Neural cell (in vitro differentiated cells): ENCODE measurements at regions not wholly inside any gene's neighbourhood (a gene's known extent, or its start where the extent isn't known, plus 50 kb on each side); places are given as distances from the start of the nearest gene placed in this dataset.

Experiments
- H2AFZ ChIP-seq: fragments of 200-600, 300-800 bp; sonication (generic), shearing (Covaris generic); 2 replicates; pipeline ENCODE4 v1.6.0; 2014; ENCODE audit warnings: low read depth, mild to moderate bottlenecking, antibody characterized with exemption, low read length, moderate library complexity
- H3F3A ChIP-seq: fragments of 200-600 bp; shearing (Covaris generic); 2 replicates; pipeline ENCODE4 v1.6.1; 2016; ENCODE audit warnings: mild to moderate bottlenecking, moderate library complexity, mixed read lengths, antibody characterized with exemption, low read length; ENCODE audit not compliant: insufficient read depth, poor library complexity, severe bottlenecking
- H3K27ac ChIP-seq: fragments of 200-600, 300-800 bp; sonication (generic), shearing (Covaris generic); 2 replicates; pipeline ENCODE4 v1.5.1; 2014; ENCODE audit warnings: mild to moderate bottlenecking, low read length, moderate library complexity
- H3K27me3 ChIP-seq: fragments of 300-800, 200-600 bp; sonication (generic), shearing (Covaris generic); 2 replicates; pipeline ENCODE4 v1.6.0; 2014; ENCODE audit warnings: mild to moderate bottlenecking, low read depth, low read length, moderate library complexity; ENCODE audit not compliant: insufficient read depth
- H3K36me3 ChIP-seq: fragments of 300-800, 200-600 bp; sonication (generic), shearing (Covaris generic); 2 replicates; pipeline ENCODE4 v1.5.1; 2014; ENCODE audit warnings: mild to moderate bottlenecking, antibody characterized with exemption, low read length, moderate library complexity; ENCODE audit not compliant: insufficient read depth
- H3K4me2 ChIP-seq: fragments of 300-800, 200-600 bp; sonication (generic), shearing (Covaris generic); 2 replicates; pipeline ENCODE4 v1.6.0; 2014; ENCODE audit warnings: mild to moderate bottlenecking, low read length
- H3K4me3 ChIP-seq: fragments of 300-800, 200-600 bp; sonication (generic), shearing (Covaris generic); 2 replicates; pipeline ENCODE4 v1.5.1; 2014; ENCODE audit warnings: mild to moderate bottlenecking, low read length, moderate library complexity
- H3K79me2 ChIP-seq: fragments of 200-600 bp; shearing (Covaris generic); replicated peaks from 2 replicates; pipeline ENCODE4 v1.6.0; 2014; ENCODE audit warnings: mild to moderate bottlenecking, low read length, moderate library complexity; ENCODE audit not compliant: insufficient read depth
- H3K9ac ChIP-seq: fragments of 300-800, 200-600 bp; sonication (generic), shearing (Covaris generic); 2 replicates; pipeline ENCODE4 v1.6.1; 2016; ENCODE audit warnings: mild to moderate bottlenecking, low read length, mixed read lengths
- H3K9me2 ChIP-seq: fragments of 200-600 bp; shearing (Covaris generic); 2 replicates; pipeline ENCODE4 v1.6.1; 2016; ENCODE audit warnings: mild to moderate bottlenecking, low read length, mixed read lengths; ENCODE audit not compliant: insufficient read depth
- H3K9me3 ChIP-seq: fragments of 200-600, 300-800 bp; sonication (generic), shearing (Covaris generic); 2 replicates; pipeline ENCODE4 v1.6.1; 2016; ENCODE audit warnings: mild to moderate bottlenecking, mixed run types, low read length, moderate library complexity, mixed read lengths
- H4K20me1 ChIP-seq: fragments of 200-600 bp; shearing (Covaris generic); 2 replicates; pipeline ENCODE4 v1.6.1; 2016; ENCODE audit warnings: mild to moderate bottlenecking, mixed run types; ENCODE audit not compliant: insufficient read depth
- EP300 ChIP-seq: fragments of 450-650 bp; conservative IDR thresholded peaks from 2 replicates; pipeline ENCODE4 v1.6.1; 2014; ENCODE audit warnings: antibody characterized with exemption, mild to moderate bottlenecking, moderate library complexity; ENCODE audit not compliant: poor library complexity, severe bottlenecking
- EZH2 ChIP-seq: fragments of 200-600, 300-800 bp; shearing (Covaris generic), sonication (generic); IDR thresholded peaks from 2 replicates; pipeline ENCODE4 v1.6.1; 2014; ENCODE audit warnings: antibody characterized with exemption, low read length, borderline replicate concordance, mild to moderate bottlenecking; ENCODE audit not compliant: insufficient read depth, poor library complexity, severe bottlenecking
- MXI1 ChIP-seq: fragments of 450-650 bp; conservative IDR thresholded peaks from 2 replicates; pipeline ENCODE4 v1.6.1; 2014; ENCODE audit warnings: antibody characterized with exemption, mild to moderate bottlenecking; ENCODE audit not compliant: poor library complexity, severe bottlenecking
- POLR2AphosphoS5 ChIP-seq: IDR thresholded peaks from 2 replicates; pipeline ENCODE4 v1.6.1; 2012
- RAD21 ChIP-seq: fragments of 450-650 bp; conservative IDR thresholded peaks from 2 replicates; pipeline ENCODE4 v1.6.1; 2014; ENCODE audit warnings: antibody characterized with exemption, mild to moderate bottlenecking, moderate library complexity
- SMC3 ChIP-seq: fragments of 450-650 bp; conservative IDR thresholded peaks from 2 replicates; pipeline ENCODE4 v1.6.1; 2014; ENCODE audit warnings: antibody characterized with exemption, mild to moderate bottlenecking, moderate library complexity; ENCODE audit not compliant: poor library complexity
- TAF1 ChIP-seq: IDR thresholded peaks from 2 replicates; pipeline ENCODE4 v1.6.1; 2012; ENCODE audit warnings: low read depth
- TF ChIP-seq, protein P1 (sequence below): IDR thresholded peaks from 2 replicates; pipeline ENCODE4 v1.6.1; 2012; ENCODE audit warnings: borderline replicate concordance
- TF ChIP-seq, protein P2 (sequence below): fragments of 450-650 bp; IDR thresholded peaks from 2 replicates; pipeline ENCODE4 v1.5.1; 2014; ENCODE audit warnings: antibody characterized with exemption, mild to moderate bottlenecking, moderate library complexity; ENCODE audit not compliant: poor library complexity, severe bottlenecking

DNA sequence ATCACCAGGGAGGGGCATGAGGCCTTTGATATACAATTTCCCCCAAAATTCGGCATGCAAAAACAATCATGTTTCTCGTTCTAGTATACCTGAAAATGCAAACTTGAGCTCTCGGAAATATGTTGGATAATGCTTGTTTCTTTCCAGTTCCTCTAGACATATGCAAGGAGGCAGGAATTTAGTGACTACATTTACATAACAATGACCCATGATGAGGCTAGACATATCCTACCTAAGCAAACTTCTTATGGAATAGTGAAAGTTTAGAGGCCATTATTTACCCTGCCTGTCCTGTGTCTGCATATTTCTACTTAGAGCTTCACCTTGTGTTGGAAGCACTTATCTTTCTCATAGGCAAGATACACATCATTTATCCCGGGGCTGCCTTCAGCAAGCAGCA, 514.6 kb downstream of the KCNJ2 start:
- H2AFZ ChIP-seq = no peak overlapping the region
- H3K9ac ChIP-seq = no peak overlapping the region
- H3K27ac ChIP-seq = no peak overlapping the region
- no peak overlapping the region for H3K4me3 ChIP-seq
- no peak for TF ChIP-seq SMC3
- no peaks in the 10 kb centered on the region for H3K9me3 ChIP-seq
- H3K36me3 ChIP-seq = no peaks in the 10 kb centered on the region
- no peaks in the 10 kb centered on the region for H3F3A ChIP-seq
- H3K9me2 ChIP-seq = no peaks in the 10 kb centered on the region
- no peak overlapping the region for H3K4me2 ChIP-seq
- no peaks in the 10 kb centered on the region for H4K20me1 ChIP-seq
- no peaks in the 10 kb centered on the region for H3K27me3 ChIP-seq
- no peaks in the 10 kb centered on the region for H3K79me2 ChIP-seq

DNA sequence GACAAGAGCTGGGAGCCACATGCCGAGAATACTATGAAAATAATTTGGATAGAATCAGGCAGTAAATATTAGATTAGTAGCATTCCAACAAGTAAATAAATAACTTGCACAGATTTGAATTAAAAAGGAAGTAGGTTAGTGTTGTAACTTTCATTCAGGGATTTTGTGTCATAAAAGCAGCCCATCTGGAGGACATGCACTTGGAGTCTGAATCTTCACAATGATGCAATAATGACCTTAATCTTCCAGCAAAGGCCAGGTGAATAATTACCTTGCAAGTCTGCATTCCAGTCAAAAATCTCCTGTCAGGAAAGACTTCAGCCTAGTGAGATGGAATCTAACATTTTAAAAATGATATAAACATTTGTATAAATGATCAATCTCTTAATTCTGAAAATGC, 518.1 kb downstream of the KCNJ2 start:
- Histone ChIP-seq H3K4me3 (no peak overlapping the region), H3K27ac (no peak overlapping the region), H3K9me3 (no peaks in the 10 kb centered on the region), H3K36me3 (no peaks in the 10 kb centered on the region), H2AFZ (no peak overlapping the region), H3K79me2 (no peaks in the 10 kb centered on the region), H3K27me3 (no peaks in the 10 kb centered on the region), H4K20me1 (no peaks in the 10 kb centered on the region), H3K9ac (no peak overlapping the region), H3F3A (no peaks in the 10 kb centered on the region), H3K9me2 (no peaks in the 10 kb centered on the region), H3K4me2 (no peak overlapping the region)
- TF ChIP-seq MXI1 = no peak
- TF ChIP-seq SMC3 = no peak
- TF ChIP-seq POLR2AphosphoS5 = no peak
- TF ChIP-seq, protein P1, sequence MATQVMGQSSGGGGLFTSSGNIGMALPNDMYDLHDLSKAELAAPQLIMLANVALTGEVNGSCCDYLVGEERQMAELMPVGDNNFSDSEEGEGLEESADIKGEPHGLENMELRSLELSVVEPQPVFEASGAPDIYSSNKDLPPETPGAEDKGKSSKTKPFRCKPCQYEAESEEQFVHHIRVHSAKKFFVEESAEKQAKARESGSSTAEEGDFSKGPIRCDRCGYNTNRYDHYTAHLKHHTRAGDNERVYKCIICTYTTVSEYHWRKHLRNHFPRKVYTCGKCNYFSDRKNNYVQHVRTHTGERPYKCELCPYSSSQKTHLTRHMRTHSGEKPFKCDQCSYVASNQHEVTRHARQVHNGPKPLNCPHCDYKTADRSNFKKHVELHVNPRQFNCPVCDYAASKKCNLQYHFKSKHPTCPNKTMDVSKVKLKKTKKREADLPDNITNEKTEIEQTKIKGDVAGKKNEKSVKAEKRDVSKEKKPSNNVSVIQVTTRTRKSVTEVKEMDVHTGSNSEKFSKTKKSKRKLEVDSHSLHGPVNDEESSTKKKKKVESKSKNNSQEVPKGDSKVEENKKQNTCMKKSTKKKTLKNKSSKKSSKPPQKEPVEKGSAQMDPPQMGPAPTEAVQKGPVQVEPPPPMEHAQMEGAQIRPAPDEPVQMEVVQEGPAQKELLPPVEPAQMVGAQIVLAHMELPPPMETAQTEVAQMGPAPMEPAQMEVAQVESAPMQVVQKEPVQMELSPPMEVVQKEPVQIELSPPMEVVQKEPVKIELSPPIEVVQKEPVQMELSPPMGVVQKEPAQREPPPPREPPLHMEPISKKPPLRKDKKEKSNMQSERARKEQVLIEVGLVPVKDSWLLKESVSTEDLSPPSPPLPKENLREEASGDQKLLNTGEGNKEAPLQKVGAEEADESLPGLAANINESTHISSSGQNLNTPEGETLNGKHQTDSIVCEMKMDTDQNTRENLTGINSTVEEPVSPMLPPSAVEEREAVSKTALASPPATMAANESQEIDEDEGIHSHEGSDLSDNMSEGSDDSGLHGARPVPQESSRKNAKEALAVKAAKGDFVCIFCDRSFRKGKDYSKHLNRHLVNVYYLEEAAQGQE = no peak
- TF ChIP-seq EP300 = no peak

DNA sequence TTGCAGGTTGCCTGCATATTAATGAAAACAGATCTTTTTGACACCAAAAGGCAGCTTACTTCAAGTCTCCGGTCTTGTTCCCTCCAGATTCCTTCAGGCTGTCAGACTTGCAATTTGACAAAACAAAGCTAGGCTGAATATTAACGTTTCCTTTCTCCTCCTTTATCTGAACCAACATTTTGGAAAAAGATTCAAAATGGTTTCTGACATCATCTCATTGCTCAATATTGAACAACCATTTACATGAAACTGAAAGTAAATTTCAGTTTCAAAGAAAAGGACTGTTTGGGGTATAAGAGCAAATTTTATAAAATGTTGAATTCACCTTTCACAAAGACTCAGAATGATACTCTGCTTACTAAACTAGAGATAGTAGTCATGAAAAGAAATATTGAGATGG, 521.8 kb downstream of the KCNJ2 start:
- Histone ChIP-seq H2AFZ (no peak overlapping the region), H3F3A (no peaks in the 10 kb centered on the region), H3K79me2 (no peaks in the 10 kb centered on the region), H3K27me3 (no peaks in the 10 kb centered on the region), H3K36me3 (no peaks in the 10 kb centered on the region), H3K9me3 (peaks cover 3% of the 10 kb centered on the region), H3K4me2 (no peak overlapping the region), H4K20me1 (no peaks in the 10 kb centered on the region), H3K4me3 (no peak overlapping the region), H3K9me2 (no peaks in the 10 kb centered on the region), H3K27ac (no peak overlapping the region), H3K9ac (no peak overlapping the region)
- TF ChIP-seq EP300 = no peak
- no peak for TF ChIP-seq EZH2
- no peak for TF ChIP-seq TAF1

GRCh38 chr17:70699408-70699807, 530.1 kb downstream of the KCNJ2 start:
- no peak overlapping the region for H2AFZ ChIP-seq
- H3K27ac ChIP-seq = no peak overlapping the region
- no peaks in the 10 kb centered on the region for H3K9me3 ChIP-seq
- H3F3A ChIP-seq = no peaks in the 10 kb centered on the region
- no peaks in the 10 kb centered on the region for H3K27me3 ChIP-seq
- no peaks in the 10 kb centered on the region for H4K20me1 ChIP-seq
- no peak overlapping the region for H3K9ac ChIP-seq
- H3K79me2 ChIP-seq = no peaks in the 10 kb centered on the region
- no peak overlapping the region for H3K4me3 ChIP-seq
- no peak overlapping the region for H3K4me2 ChIP-seq
- TF ChIP-seq RAD21 (no peak), TAF1 (no peak), SMC3 (no peak), POLR2AphosphoS5 (no peak), EZH2 (no peak)
- TF ChIP-seq, protein P2, sequence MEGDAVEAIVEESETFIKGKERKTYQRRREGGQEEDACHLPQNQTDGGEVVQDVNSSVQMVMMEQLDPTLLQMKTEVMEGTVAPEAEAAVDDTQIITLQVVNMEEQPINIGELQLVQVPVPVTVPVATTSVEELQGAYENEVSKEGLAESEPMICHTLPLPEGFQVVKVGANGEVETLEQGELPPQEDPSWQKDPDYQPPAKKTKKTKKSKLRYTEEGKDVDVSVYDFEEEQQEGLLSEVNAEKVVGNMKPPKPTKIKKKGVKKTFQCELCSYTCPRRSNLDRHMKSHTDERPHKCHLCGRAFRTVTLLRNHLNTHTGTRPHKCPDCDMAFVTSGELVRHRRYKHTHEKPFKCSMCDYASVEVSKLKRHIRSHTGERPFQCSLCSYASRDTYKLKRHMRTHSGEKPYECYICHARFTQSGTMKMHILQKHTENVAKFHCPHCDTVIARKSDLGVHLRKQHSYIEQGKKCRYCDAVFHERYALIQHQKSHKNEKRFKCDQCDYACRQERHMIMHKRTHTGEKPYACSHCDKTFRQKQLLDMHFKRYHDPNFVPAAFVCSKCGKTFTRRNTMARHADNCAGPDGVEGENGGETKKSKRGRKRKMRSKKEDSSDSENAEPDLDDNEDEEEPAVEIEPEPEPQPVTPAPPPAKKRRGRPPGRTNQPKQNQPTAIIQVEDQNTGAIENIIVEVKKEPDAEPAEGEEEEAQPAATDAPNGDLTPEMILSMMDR = no peak
- no peaks in the 10 kb centered on the region for H3K9me2 ChIP-seq
- H3K36me3 ChIP-seq = no peaks in the 10 kb centered on the region
